ENCODE measurements at regions not wholly inside any gene's neighbourhood (a gene's known extent, or its start where the extent isn't known, plus 50 kb on each side); places are given as distances from the start of the nearest gene placed in this dataset.

DNA sequence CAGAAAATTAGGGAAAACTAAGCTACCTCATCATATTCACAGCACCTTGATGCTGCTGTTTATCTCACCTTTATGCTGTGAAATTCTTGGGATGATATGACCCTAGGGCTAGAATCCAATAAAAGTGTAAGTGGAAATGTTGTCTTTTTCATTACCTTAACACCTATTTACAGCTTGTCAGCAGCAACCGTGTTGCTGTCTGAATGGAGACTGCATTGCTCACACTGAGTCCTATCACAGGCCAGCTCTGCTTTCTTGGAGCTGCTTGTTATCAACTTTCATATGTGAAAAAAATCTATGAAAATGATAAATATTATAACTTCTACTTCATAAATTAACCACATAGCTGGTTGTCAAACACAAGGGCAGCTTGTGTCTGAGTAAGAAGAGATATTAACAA lies 789.5 kb downstream of the TECRL start:
- Histone ChIP-seq H3K9me3 (ENCODE audit: control insufficient read depth, low read length) (no peaks in the 10 kb centered on the region), H3K27ac (ENCODE audit: low read length) (no peak overlapping the region), H3K4me3 (ENCODE audit: low read length) (no peak overlapping the region), H3K4me1 (ENCODE audit: control insufficient read depth, insufficient read depth, low read length) (no peaks in the 10 kb centered on the region), H3K27me3 (ENCODE audit: control insufficient read depth, insufficient read depth) (no peaks in the 10 kb centered on the region)
- no peak for ATAC-seq
- intact Hi-C loops (cut with DNase I), result no loop called here
- 30% methylated on average over 1 of the region's 1 CpG for WGBS
- no peak for DNase-seq

DNA sequence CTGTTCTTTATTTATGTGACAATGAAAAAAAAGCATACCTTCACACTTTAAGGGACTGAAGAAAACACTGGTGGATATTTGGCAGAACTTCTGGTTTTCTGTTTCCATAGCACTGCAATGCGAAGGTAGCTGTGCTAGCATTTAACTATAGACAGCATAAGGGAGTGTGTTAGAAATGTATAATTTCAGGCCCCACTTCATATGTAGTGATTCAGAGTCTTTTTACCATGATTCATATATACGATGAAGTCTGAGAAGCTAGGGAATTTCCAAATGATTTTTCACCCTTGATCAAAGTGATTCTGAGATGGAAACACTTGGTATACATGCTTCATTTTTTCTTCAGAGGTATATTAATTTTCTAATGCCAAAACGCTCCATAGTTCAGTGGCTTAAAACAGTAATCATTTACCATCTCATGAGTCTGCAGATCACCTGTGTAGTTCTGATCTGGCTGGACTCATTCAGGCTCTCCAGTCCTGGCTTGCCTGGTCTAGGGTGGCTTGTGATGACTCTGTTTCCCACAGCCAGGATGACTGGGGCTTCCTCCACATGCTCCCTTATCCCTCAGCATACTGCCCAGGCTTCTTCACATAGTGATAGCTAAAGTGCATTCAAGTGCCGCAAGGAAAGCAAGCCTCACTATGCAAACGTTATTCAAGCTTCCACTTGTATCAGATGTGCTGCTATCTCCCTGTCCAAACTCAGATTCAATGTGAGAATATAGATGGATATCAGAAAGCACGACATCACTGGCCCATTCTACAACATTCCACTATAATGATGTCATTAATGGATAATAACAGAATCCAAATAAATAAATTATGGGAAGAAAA lies 790.1 kb downstream of the TECRL start:
- H3K9me3 ChIP-seq (ENCODE audit: control insufficient read depth, low read length), result no peaks in the 10 kb centered on the region
- no peak overlapping the region for H3K27ac ChIP-seq (ENCODE audit: low read length)
- H3K27me3 ChIP-seq (ENCODE audit: control insufficient read depth, insufficient read depth), result no peaks in the 10 kb centered on the region
- intact Hi-C loops (cut with DNase I), result no loop called here
- ATAC-seq (no peak), DNase-seq (no peak)
- H3K4me3 ChIP-seq (ENCODE audit: low read length), result no peak overlapping the region
- WGBS, result 40% methylated on average over 6 of the region's 6 CpGs
- H3K4me1 ChIP-seq (ENCODE audit: control insufficient read depth, insufficient read depth, low read length), result no peaks in the 10 kb centered on the region

DNA sequence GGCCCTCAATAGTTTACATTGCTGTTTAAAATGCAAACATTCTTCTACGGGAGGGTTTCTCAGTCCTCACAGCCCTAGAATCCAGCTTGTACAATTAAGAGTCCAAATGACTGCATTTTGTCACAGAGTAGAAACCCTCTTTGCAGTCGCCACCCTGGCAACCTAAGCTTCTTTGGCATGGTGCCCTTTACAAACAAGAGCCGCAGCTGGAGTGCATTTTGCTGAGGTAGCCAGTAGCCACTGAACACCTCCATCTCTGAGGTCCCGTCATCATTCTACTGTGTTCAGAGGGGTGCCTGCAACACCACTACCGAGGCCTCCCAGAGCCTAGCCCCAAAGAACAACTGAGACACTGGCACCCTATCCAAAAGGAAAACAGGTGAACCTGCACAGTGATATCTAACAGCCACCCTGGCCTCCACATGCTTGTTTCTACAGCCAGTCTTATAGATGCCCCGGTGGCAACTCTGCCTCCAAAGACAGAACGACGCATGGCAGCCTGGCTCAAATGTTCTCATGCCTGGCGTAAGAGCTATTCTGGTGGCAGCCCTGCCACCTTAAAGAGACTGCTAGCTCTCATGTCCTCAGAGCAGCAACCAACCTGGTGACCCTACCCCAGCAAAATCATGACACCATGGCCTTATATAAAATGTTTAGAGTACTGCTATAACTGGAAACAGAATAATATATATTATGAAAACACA lies 801.9 kb downstream of the TECRL start:
- no peaks in the 10 kb centered on the region for H3K27me3 ChIP-seq (ENCODE audit: control insufficient read depth, insufficient read depth)
- H3K4me1 ChIP-seq (ENCODE audit: control insufficient read depth, insufficient read depth, low read length), result no peaks in the 10 kb centered on the region
- 72% methylated on average over 9 of the region's 9 CpGs for WGBS
- H3K9me3 ChIP-seq (ENCODE audit: control insufficient read depth, low read length), result no peaks in the 10 kb centered on the region
- intact Hi-C loops (cut with DNase I), result no loop called here
- no peak overlapping the region for H3K4me3 ChIP-seq (ENCODE audit: low read length)
- no peak for DNase-seq
- H3K27ac ChIP-seq (ENCODE audit: low read length), result no peak overlapping the region
- no peak for ATAC-seq

DNA sequence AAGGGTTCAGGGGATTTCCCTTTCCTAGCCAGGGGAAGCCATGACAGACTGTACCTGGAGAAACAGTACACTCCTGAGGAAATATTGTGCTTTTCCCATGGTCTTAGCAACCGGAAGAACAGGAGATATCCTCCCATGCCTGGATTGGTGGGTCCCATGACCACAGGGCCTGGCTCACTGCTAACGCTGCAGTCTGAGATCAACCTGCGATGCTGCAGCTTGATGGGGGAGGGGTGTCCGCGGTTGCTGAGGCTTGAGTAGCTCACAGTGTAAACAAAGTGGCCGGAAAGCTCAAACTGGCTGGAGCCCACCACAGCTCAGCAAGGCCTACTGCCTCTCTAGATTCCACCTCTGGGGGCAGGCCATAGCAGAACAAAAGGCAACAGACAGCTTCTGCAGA lies 819.5 kb downstream of the TECRL start:
- no peaks in the 10 kb centered on the region for H3K9me3 ChIP-seq (ENCODE audit: control insufficient read depth, low read length)
- H3K4me3 ChIP-seq (ENCODE audit: low read length), result no peak overlapping the region
- ATAC-seq, result no peak
- intact Hi-C loops (cut with DNase I), result no loop called here
- no peak for DNase-seq
- 60% methylated on average over 6 of the region's 6 CpGs for WGBS
- H3K27me3 ChIP-seq (ENCODE audit: control insufficient read depth, insufficient read depth), result no peaks in the 10 kb centered on the region
- no peak overlapping the region for H3K27ac ChIP-seq (ENCODE audit: low read length)
- H3K4me1 ChIP-seq (ENCODE audit: control insufficient read depth, insufficient read depth, low read length), result no peaks in the 10 kb centered on the region

DNA sequence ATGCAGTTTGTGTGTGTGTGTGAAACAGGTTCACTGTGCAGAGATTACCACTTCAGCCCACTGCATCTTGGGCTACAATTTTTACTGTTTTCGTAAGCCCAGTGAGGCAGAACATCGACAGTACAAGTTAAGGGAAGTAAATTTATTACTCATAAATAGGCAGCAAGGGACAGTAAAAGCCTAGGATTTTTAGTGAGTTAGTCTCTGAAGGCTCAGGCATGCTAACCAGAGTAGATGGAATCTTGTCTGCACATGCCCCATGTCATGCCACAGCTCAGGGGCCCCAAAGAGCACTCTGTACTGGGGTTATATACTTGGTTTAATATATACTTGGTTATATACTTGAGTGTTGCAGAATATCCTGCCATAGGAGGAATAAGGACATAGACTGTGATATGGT lies 825.7 kb downstream of the TECRL start:
- ATAC-seq (no peak), DNase-seq (no peak)
- no peak overlapping the region for H3K4me3 ChIP-seq (ENCODE audit: low read length)
- no peaks in the 10 kb centered on the region for H3K4me1 ChIP-seq (ENCODE audit: control insufficient read depth, insufficient read depth, low read length)
- H3K27ac ChIP-seq (ENCODE audit: low read length), result no peak overlapping the region
- 79% methylated on average over 2 of the region's 2 CpGs for WGBS
- H3K27me3 ChIP-seq (ENCODE audit: control insufficient read depth, insufficient read depth), result no peaks in the 10 kb centered on the region
- H3K9me3 ChIP-seq (ENCODE audit: control insufficient read depth, low read length), result no peaks in the 10 kb centered on the region
- intact Hi-C loops (cut with DNase I), result no loop called here

- Histone ChIP-seq H3K4me1 (ENCODE audit: control insufficient read depth, insufficient read depth, low read length) (no peaks in the 10 kb centered on the region), H3K9me3 (ENCODE audit: control insufficient read depth, low read length) (no peaks in the 10 kb centered on the region), H3K4me3 (ENCODE audit: low read length) (no peak overlapping the region), H3K27me3 (ENCODE audit: control insufficient read depth, insufficient read depth) (no peaks in the 10 kb centered on the region), H3K27ac (ENCODE audit: low read length) (no peak overlapping the region)
- intact Hi-C loops (cut with DNase I), result no loop called here
- ATAC-seq (no peak), DNase-seq (no peak)
These were observed 826.2 kb downstream of the TECRL start for GRCh38 chr4:63583007-63583406.

DNA sequence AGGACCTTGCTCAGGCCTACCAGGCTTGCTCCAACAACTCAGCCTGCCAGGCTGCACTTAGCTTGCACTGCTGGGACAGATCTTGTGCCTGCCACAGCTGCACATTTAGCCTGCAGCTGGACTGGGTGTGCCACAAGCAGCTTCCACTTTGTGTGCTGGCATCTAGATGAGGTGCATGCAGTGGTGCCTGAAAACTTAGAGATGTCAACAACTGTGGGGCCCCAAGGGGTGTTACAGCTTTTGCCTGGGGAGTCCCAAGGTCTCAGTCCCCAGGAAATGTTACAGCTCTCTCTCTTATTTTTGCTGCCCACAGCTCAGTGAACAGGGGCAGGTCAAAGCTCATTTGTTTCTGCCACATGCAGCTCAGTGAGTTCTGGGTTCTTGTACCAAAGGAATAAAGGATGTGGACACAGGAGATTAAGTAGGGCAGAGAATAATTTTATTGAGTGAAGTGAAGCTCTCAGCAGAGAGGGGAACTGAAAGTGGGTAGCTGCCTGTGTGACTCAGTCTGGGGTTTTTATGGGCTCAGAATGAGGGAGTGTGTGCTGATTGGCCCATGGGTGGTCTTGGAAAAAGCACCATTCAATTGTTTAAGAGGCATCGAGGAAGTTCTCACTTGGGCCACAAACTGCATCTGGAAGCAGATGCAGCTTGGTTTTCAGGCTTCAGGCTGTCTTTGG lies 828.3 kb downstream of the TECRL start:
- 65% methylated on average over 1 of the region's 1 CpG for WGBS
- Histone ChIP-seq H3K27me3 (ENCODE audit: control insufficient read depth, insufficient read depth) (no peaks in the 10 kb centered on the region), H3K27ac (ENCODE audit: low read length) (no peak overlapping the region), H3K9me3 (ENCODE audit: control insufficient read depth, low read length) (no peaks in the 10 kb centered on the region), H3K4me3 (ENCODE audit: low read length) (no peak overlapping the region), H3K4me1 (ENCODE audit: control insufficient read depth, insufficient read depth, low read length) (no peaks in the 10 kb centered on the region)
- DNase-seq (no peak), ATAC-seq (no peak)
- intact Hi-C loops (cut with DNase I), result no loop called here

DNA sequence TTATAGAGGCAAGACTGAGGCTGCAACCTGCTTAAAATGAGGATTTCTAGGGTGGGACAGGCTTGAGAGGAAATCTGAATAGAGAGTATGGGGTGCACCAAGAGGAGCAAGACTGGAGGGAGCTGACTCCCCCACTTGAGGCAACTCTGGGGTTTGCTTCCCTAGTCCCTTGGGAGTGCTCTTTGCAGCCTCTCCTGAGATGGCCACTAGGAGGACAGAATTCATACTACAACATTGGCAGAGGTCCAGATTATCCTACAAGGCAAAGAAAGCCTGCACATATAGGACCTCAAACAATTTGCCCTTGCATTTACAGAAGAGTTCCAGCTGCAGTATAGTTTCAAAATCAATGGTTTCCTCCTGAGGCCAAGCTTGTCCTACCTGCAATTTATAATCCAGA lies 830.9 kb downstream of the TECRL start:
- H3K4me1 ChIP-seq (ENCODE audit: control insufficient read depth, insufficient read depth, low read length), result no peaks in the 10 kb centered on the region
- intact Hi-C loops (cut with DNase I), result no loop called here
- no peak for DNase-seq
- H3K4me3 ChIP-seq (ENCODE audit: low read length), result no peak overlapping the region
- H3K27ac ChIP-seq (ENCODE audit: low read length), result no peak overlapping the region
- no peaks in the 10 kb centered on the region for H3K9me3 ChIP-seq (ENCODE audit: control insufficient read depth, low read length)
- no peak for ATAC-seq
- H3K27me3 ChIP-seq (ENCODE audit: control insufficient read depth, insufficient read depth), result no peaks in the 10 kb centered on the region

DNA sequence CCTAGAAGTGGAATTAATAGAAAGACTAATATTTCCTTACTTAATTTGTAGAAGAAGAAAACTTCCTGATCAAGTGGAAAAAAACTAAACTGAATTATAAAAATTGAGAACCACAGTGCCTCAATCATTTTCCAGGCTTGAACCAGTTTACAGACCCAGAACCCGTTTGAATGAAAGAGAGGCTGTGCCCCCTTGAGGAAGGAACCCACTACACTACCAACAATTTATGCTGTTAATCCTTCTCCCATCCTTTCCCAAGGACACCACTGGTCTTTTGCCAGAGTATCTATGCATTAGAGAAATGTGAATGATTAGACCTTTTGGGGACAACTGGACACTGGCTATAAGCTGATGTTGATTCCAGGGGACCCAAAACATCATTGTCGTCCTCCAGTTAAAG lies 842.6 kb downstream of the TECRL start:
- DNase-seq, result no peak
- intact Hi-C loops (cut with DNase I), result no loop called here
- H3K27me3 ChIP-seq (ENCODE audit: control insufficient read depth, insufficient read depth), result no peaks in the 10 kb centered on the region
- no peak for ATAC-seq
- 57% methylated on average over 2 of the region's 2 CpGs for WGBS
- no peak overlapping the region for H3K4me3 ChIP-seq (ENCODE audit: low read length)
- H3K4me1 ChIP-seq (ENCODE audit: control insufficient read depth, insufficient read depth, low read length), result no peaks in the 10 kb centered on the region
- H3K27ac ChIP-seq (ENCODE audit: low read length), result no peak overlapping the region
- H3K9me3 ChIP-seq (ENCODE audit: control insufficient read depth, low read length), result no peaks in the 10 kb centered on the region

DNA sequence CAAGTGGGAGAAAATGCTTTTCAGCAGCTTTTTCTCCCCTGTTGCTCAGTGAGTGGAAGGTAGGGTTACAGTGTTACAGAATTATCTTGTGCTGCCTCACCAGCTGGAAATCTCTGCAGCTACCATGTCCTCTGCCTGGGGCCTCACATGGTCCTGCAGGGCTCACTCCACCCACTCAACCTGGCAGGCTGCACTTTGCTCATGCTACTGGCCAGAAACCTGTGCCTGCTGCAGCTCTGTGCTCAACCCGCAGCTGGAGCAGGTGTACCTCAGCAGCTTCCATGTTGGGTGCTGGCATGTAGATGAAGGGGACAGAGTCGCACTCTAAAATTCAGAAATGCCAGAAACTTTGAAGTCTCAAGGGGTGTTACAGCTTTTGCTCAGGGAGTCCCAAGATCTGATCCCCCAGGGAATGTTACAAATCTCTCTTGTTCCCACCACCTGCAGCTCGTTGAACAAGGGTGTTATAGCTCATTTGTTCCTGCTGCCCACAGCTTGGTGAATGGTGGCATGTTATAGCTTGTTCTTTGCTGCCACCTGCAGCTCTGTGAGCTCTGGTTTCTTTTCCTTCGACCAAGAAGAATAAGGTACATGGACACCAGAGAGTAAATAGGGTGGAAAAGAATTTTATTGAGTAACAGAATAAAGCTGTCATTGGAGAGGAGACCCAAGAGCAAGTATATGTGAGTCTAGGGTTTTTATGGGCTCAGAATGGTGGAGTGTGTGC lies 845.8 kb downstream of the TECRL start:
- DNase-seq (peak in 1 of 3 donors; percentile 7), ATAC-seq (no peak)
- Histone ChIP-seq H3K27me3 (ENCODE audit: control insufficient read depth, insufficient read depth) (no peaks in the 10 kb centered on the region), H3K4me3 (ENCODE audit: low read length) (no peak overlapping the region), H3K9me3 (ENCODE audit: control insufficient read depth, low read length) (no peaks in the 10 kb centered on the region), H3K27ac (ENCODE audit: low read length) (no peak overlapping the region), H3K4me1 (ENCODE audit: control insufficient read depth, insufficient read depth, low read length) (no peaks in the 10 kb centered on the region)
- 62% methylated on average over 4 of the region's 4 CpGs for WGBS
- intact Hi-C loops (cut with DNase I), result no loop called here

DNA sequence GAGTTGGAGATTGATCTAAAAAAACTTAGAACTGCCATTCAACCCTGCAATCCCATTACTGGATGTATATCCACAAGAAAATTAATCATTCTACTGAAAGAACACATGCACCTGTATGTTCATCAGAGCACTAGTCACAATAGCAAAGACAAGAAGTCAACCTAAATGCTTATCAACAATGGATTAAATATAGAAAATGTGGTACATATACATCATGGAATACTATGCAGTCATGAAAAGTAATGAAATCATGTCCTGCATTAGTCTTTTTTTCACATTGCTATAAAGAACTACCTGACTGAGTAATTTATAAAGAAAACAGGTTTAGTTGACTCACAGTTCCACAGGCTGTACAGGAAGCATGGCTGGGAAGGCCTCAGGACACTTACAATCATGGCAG lies 850.5 kb downstream of the TECRL start:
- Histone ChIP-seq H3K4me1 (ENCODE audit: control insufficient read depth, insufficient read depth, low read length) (no peaks in the 10 kb centered on the region), H3K27ac (ENCODE audit: low read length) (no peak overlapping the region), H3K9me3 (ENCODE audit: control insufficient read depth, low read length) (no peaks in the 10 kb centered on the region), H3K27me3 (ENCODE audit: control insufficient read depth, insufficient read depth) (no peaks in the 10 kb centered on the region), H3K4me3 (ENCODE audit: low read length) (no peak overlapping the region)
- intact Hi-C loops (cut with DNase I), result no loop called here
- DNase-seq (no peak), ATAC-seq (no peak)

Data from right cardiac atrium (tissue), 5 donors.